Astrocyte (in vitro differentiated cells and primary cell): ENCODE measurements at regions not wholly inside any gene's neighbourhood (a gene's known extent, or its start where the extent isn't known, plus 50 kb on each side); places are given as distances from the start of the nearest gene placed in this dataset.

Experiments
- CTCF ChIP-seq: IDR thresholded peaks from 2 replicates; pipeline ENCODE4 v1.5.1; 2011; ENCODE audit warnings: low read depth, mild to moderate bottlenecking, inconsistent platforms, low read length, moderate library complexity; ENCODE audit not compliant: insufficient read depth
- EZH2 ChIP-seq: IDR thresholded peaks from 2 replicates; pipeline ENCODE4 v1.6.1; 2012; ENCODE audit warnings: mild to moderate bottlenecking, low read length, inconsistent platforms; ENCODE audit not compliant: insufficient read depth

- TF ChIP-seq CTCF (no peak), EZH2 (no peak)
Observed at GRCh38 chr12:29041621-29042020, 107.5 kb upstream of the FAR2 start.
